ENCODE measurements at regions not wholly inside any gene's neighbourhood (a gene's known extent, or its start where the extent isn't known, plus 50 kb on each side); places are given as distances from the start of the nearest gene placed in this dataset.
"Not testable (repeated sequence)": the region's sequence is repeated elsewhere in the genome, so short reads cannot be mapped to it uniquely, and the experiment has no call there.

DNA sequence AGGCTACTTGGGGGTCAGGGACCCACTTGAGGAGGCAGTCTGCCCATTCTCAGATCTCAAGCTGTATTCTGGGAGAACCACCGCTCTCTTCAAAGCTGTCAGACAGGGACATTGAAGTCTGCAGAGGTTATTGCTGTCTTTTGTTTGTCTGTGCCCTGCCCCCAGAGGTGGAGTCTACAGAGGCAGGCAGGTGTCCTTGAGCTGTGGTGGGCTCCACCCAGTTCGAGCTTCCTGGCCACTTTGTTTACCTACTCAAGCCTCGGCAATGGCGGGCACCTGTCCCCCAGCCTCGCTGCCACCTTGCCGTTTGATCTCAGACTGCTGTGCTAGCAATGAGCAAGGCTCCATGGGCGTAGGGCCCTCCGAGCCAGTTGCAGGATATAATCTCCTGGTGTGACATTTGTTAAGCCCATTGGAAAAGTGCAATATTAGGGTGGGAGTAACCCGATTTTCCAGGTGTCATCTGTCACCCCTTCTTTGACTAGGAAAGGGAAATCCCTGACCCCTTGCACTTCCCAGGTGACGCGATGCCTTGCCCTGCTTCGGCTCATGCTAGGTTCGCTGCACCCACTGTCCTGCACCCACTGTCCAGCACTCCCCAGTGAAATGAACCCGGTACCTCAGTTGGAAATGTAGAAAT, 96.4 kb downstream of the ZNF92 start (continued):
- TF ChIP-seq, protein P1, sequence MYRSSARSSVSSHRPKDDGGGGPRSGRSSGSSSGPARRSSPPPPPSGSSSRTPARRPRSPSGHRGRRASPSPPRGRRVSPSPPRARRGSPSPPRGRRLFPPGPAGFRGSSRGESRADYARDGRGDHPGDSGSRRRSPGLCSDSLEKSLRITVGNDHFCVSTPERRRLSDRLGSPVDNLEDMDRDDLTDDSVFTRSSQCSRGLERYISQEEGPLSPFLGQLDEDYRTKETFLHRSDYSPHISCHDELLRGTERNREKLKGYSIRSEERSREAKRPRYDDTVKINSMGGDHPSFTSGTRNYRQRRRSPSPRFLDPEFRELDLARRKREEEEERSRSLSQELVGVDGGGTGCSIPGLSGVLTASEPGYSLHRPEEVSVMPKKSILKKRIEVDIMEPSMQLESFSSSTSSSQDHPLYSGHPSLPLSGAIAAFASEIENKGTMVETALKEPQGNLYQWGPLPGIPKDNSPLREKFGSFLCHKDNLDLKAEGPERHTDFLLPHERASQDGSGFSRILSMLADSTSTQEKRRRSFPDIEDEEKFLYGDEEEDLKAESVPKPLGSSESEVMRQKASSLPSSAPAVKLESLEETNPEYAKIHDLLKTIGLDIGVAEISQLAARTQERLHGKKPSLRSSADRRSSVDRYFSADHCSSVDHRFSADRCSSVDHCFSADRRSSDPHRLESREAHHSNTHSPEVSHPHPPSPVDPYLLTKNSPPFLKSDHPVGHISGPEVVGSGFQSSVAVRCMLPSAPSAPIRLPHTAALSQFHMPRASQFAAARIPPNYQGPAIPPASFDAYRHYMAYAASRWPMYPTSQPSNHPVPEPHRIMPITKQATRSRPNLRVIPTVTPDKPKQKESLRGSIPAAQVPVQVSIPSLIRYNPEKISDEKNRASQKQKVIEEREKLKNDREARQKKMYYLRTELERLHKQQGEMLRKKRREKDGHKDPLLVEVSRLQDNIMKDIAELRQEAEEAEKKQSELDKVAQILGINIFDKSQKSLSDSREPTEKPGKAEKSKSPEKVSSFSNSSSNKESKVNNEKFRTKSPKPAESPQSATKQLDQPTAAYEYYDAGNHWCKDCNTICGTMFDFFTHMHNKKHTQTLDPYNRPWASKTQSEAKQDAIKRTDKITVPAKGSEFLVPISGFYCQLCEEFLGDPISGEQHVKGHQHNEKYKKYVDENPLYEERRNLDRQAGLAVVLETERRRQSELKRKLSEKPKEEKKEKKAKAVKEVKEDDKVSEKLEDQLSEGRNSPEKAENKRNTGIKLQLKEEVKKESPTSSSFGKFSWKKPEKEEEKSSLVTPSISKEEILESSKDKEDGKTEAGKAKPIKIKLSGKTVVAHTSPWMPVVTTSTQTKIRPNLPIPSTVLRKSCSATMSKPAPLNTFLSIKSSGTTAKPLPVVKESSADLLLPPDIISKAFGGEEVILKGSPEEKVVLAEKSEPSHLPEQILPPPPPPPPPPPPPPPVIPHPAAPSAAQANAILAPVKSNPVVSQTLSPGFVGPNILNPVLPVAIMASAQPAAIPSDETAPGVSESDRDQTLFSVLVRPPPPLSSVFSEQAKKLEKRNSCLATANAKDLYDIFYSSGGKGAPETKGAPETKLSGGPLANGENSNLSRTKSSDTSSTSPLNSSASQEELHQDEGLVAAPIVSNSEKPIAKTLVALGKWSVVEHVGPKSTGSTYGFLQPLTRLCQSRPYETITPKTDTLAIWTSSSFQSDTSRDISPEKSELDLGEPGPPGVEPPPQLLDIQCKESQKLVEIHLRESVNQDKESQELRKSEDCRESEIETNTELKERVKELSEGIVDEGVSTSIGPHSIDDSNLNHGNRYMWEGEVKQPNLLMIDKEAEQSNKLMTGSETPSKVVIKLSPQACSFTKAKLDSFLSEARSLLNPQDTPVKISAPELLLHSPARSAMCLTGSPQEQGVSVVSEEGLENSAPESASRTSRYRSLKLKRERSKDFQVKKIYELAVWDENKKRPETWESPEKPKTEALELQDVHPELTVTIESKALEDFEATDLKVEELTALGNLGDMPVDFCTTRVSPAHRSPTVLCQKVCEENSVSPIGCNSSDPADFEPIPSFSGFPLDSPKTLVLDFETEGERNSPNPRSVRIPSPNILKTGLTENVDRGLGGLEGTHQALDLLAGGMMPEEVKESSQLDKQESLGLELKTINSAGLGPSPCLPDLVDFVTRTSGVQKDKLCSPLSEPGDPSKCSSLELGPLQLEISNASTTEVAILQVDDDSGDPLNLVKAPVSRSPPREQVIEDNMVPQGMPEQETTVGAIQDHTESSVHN (CRISPR knock-in tag; IDR thresholded peaks at IDR 0.05), result peak; percentile 45; the same call in 1 of the 2 replicates
- peak; percentile 57; the same call in 1 of the 2 replicates for TF ChIP-seq YEATS2 (CRISPR knock-in tag; IDR thresholded peaks at IDR 0.05; ENCODE audit: borderline replicate concordance)
- TF ChIP-seq, protein P2, sequence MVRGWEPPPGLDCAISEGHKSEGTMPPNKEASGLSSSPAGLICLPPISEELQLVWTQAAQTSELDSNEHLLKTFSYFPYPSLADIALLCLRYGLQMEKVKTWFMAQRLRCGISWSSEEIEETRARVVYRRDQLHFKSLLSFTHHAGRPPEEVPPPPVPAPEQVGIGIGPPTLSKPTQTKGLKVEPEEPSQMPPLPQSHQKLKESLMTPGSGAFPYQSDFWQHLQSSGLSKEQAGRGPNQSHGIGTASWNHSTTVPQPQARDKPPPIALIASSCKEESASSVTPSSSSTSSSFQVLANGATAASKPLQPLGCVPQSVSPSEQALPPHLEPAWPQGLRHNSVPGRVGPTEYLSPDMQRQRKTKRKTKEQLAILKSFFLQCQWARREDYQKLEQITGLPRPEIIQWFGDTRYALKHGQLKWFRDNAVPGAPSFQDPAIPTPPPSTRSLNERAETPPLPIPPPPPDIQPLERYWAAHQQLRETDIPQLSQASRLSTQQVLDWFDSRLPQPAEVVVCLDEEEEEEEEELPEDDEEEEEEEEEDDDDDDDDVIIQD (CRISPR knock-in tag; IDR thresholded peaks at IDR 0.05; ENCODE audit: low read depth), result peak; percentile 97
- TF ChIP-seq, protein P3, sequence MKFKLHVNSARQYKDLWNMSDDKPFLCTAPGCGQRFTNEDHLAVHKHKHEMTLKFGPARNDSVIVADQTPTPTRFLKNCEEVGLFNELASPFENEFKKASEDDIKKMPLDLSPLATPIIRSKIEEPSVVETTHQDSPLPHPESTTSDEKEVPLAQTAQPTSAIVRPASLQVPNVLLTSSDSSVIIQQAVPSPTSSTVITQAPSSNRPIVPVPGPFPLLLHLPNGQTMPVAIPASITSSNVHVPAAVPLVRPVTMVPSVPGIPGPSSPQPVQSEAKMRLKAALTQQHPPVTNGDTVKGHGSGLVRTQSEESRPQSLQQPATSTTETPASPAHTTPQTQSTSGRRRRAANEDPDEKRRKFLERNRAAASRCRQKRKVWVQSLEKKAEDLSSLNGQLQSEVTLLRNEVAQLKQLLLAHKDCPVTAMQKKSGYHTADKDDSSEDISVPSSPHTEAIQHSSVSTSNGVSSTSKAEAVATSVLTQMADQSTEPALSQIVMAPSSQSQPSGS (CRISPR knock-in tag; IDR thresholded peaks at IDR 0.05), result 0 out of 2 replicates have a peak, but pooled peaks have one; percentile 37
- 0 out of 2 replicates have a peak, but pooled peaks have one; percentile 11 for TF ChIP-seq TBX3 (IDR thresholded peaks at IDR 0.05; ENCODE audit: borderline replicate concordance)
- peak; percentile 69; the same call in 1 of the 2 replicates for TF ChIP-seq KAT7 (CRISPR knock-in tag; IDR thresholded peaks at IDR 0.05; ENCODE audit: borderline replicate concordance)
- peak; percentile 48; the same call in 1 of the 2 replicates for TF ChIP-seq SP4 (CRISPR knock-in tag; IDR thresholded peaks at IDR 0.05)
- peak; percentile 37; the same call in 1 of the 2 replicates for TF ChIP-seq FOXK2 (IDR thresholded peaks at IDR 0.05)
- TF ChIP-seq NCOA2 (CRISPR knock-in tag; IDR thresholded peaks at IDR 0.05), result peak; percentile 89
- TF ChIP-seq ZNF598 (CRISPR knock-in tag; IDR thresholded peaks at IDR 0.05; ENCODE audit: borderline replicate concordance), result peak; percentile 70; the same call in 1 of the 2 replicates
- TF ChIP-seq SP5 (CRISPR knock-in tag; IDR thresholded peaks at IDR 0.05; ENCODE audit: borderline replicate concordance, low read depth), result peak; percentile 96
- peak; percentile 42; the same call in 1 of the 2 replicates for TF ChIP-seq RXRA (CRISPR knock-in tag; IDR thresholded peaks at IDR 0.05)
- TF ChIP-seq, protein P4, sequence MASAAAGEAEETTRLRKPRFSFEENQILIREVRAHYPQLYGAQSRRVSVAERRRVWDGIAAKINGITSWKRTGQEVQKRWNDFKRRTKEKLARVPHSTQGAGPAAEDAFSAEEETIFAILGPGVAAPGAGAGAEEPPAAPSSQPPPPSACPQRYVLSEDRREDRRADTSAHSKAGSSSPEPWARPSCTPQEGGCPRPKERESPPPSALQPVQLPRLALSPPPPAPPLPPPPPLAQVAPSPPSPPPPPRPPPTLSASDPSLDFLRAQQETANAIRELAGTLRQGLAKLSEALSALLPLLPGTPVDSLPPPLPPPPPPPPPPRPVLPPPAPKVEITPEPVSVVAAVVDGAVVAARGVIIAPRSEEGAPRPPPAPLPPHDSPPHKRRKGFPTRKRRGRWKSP (CRISPR knock-in tag; IDR thresholded peaks at IDR 0.05), result peak; percentile 57
- TF ChIP-seq FOXJ3 (CRISPR knock-in tag; IDR thresholded peaks at IDR 0.05; ENCODE audit: borderline replicate concordance), result peak; percentile 74; the same call in 1 of the 2 replicates
- TF ChIP-seq TOPORS (CRISPR knock-in tag; IDR thresholded peaks at IDR 0.05), result peak; percentile 74; the same call in 1 of the 2 replicates
- peak; percentile 50; the same call in 1 of the 2 replicates for TF ChIP-seq TAF1 (CRISPR knock-in tag; IDR thresholded peaks at IDR 0.05)
- not testable (repeated sequence) for TF ChIP-seq LCORL (IDR thresholded peaks at IDR 0.05)
- 0 out of 2 replicates have a peak, but pooled peaks have one; percentile 25 for TF ChIP-seq LCORL (CRISPR knock-in tag; IDR thresholded peaks at IDR 0.05)
